Mesenchymal stem cell (in vitro differentiated cells and primary cell): ENCODE measurements at regions not wholly inside any gene's neighbourhood (a gene's known extent, or its start where the extent isn't known, plus 50 kb on each side); places are given as distances from the start of the nearest gene placed in this dataset.
"Not testable (repeated sequence)": the region's sequence is repeated elsewhere in the genome, so short reads cannot be mapped to it uniquely, and the experiment has no call there.

Source experiments
- DNase-seq: peaks from one replicate; pipeline ENCODE4 v3.0.0-alpha.2; 2013
- H2AFZ ChIP-seq: one replicate; pipeline ENCODE4 v1.6.1; 2013; ENCODE audit warnings: low read depth, mild to moderate bottlenecking, control low read depth, inconsistent platforms, low read length, moderate library complexity
- H2AK5ac ChIP-seq: 2 replicates; pipeline ENCODE4 v1.6.1; 2013; ENCODE audit warnings: low read length, moderate library complexity, mild to moderate bottlenecking, inconsistent platforms; ENCODE audit not compliant: severe bottlenecking
- H2BK120ac ChIP-seq: one replicate; pipeline ENCODE4 v1.6.1; 2013; ENCODE audit warnings: low read depth, mild to moderate bottlenecking, inconsistent platforms, low read length, moderate library complexity
- H2BK12ac ChIP-seq, 2 experiments: one replicate each; pipeline ENCODE4 v1.6.1; 2013; ENCODE audit warnings: inconsistent platforms in 2 of 2, low read length in 2 of 2, mild to moderate bottlenecking in 2 of 2, moderate library complexity in 2 of 2, control low read depth in 1 of 2
- H2BK15ac ChIP-seq: one replicate; pipeline ENCODE4 v1.6.1; 2013; ENCODE audit warnings: mild to moderate bottlenecking, low read depth, inconsistent platforms; ENCODE audit not compliant: poor library complexity, severe bottlenecking
- H2BK5ac ChIP-seq: 2 replicates; pipeline ENCODE4 v1.6.1; 2013; ENCODE audit warnings: low read depth, mild to moderate bottlenecking, low read length, control low read depth, inconsistent platforms; ENCODE audit not compliant: poor library complexity, severe bottlenecking
- H3K14ac ChIP-seq, 2 experiments: one replicate each; pipeline ENCODE4 v1.6.1; 2013; ENCODE audit warnings: inconsistent platforms in 2 of 2, low read length in 2 of 2, control low read depth in 1 of 2, mild to moderate bottlenecking in 1 of 2, moderate library complexity in 1 of 2
- H3K18ac ChIP-seq, 2 experiments: one replicate each; pipeline ENCODE4 v1.6.1; 2013; ENCODE audit warnings: inconsistent platforms in 2 of 2, low read length in 2 of 2, control low read depth in 1 of 2, low read depth in 1 of 2, mild to moderate bottlenecking in 1 of 2
- H3K23ac ChIP-seq, 2 experiments: one replicate each; pipeline ENCODE4 v1.6.1; 2013; ENCODE audit warnings: inconsistent platforms in 2 of 2, low read length in 2 of 2, mild to moderate bottlenecking in 2 of 2, moderate library complexity in 2 of 2, control low read depth in 1 of 2
- H3K27ac ChIP-seq: 2 replicates; pipeline ENCODE4 v1.5.1; 2013; ENCODE audit warnings: mild to moderate bottlenecking, moderate library complexity, low read length, control low read depth, inconsistent platforms; ENCODE audit not compliant: poor library complexity, severe bottlenecking
- H3K27me3 ChIP-seq, 2 experiments: 2 replicates each; pipeline versions ENCODE4 v1.6.1 to v1.7.0; 2013; ENCODE audit warnings: low read length in 2 of 2, mild to moderate bottlenecking in 2 of 2, moderate library complexity in 2 of 2, control low read depth in 1 of 2, inconsistent platforms in 1 of 2; ENCODE audit not compliant: control insufficient read depth in 1 of 2, insufficient read depth in 1 of 2
- H3K36me3 ChIP-seq, 2 experiments: 2 replicates each; pipeline versions ENCODE4 v1.6.1 to v1.7.0; 2013; ENCODE audit warnings: low read length in 2 of 2, control low read depth in 1 of 2, inconsistent platforms in 1 of 2, low read depth in 1 of 2, mild to moderate bottlenecking in 1 of 2; ENCODE audit not compliant: insufficient read depth in 2 of 2, control insufficient read depth in 1 of 2
- H3K4ac ChIP-seq, 2 experiments: one replicate each; pipeline ENCODE4 v1.6.1; 2013; ENCODE audit warnings: inconsistent platforms in 2 of 2, low read length in 2 of 2, mild to moderate bottlenecking in 2 of 2, moderate library complexity in 2 of 2, control low read depth in 1 of 2, low read depth in 1 of 2
- H3K4me1 ChIP-seq: 2 replicates; pipeline ENCODE4 v1.6.1; 2013; ENCODE audit warnings: low read depth, low read length, control low read depth; ENCODE audit not compliant: control insufficient read depth, insufficient read depth
- H3K4me2 ChIP-seq: 2 replicates; pipeline ENCODE4 v1.6.1; 2013; ENCODE audit warnings: low read length, mild to moderate bottlenecking, inconsistent platforms; ENCODE audit not compliant: poor library complexity, severe bottlenecking
- H3K4me3 ChIP-seq, 2 experiments: 2 replicates each; pipeline versions ENCODE4 v1.5.1 to v1.7.0; 2013; ENCODE audit warnings: low read length in 2 of 2, mild to moderate bottlenecking in 2 of 2, control low read depth in 1 of 2, low read depth in 1 of 2; ENCODE audit not compliant: insufficient read depth in 1 of 2
- H3K79me1 ChIP-seq: replicated peaks from 2 replicates; pipeline ENCODE4 v1.6.1; 2013; ENCODE audit warnings: mild to moderate bottlenecking, control low read depth, low read length, inconsistent platforms; ENCODE audit not compliant: poor library complexity, severe bottlenecking
- H3K9ac ChIP-seq: 2 replicates; pipeline ENCODE4 v1.7.0; 2013; ENCODE audit warnings: mild to moderate bottlenecking, low read length, moderate library complexity
- H3K9me3 ChIP-seq: 2 replicates; pipeline ENCODE4 v1.7.0; 2013; ENCODE audit warnings: mild to moderate bottlenecking, low read length; ENCODE audit not compliant: control insufficient read depth
- H4K8ac ChIP-seq: one replicate; pipeline ENCODE4 v1.6.1; 2013; ENCODE audit warnings: inconsistent platforms, mild to moderate bottlenecking, low read length, moderate library complexity
- H4K91ac ChIP-seq: one replicate; pipeline ENCODE4 v1.6.1; 2013; ENCODE audit warnings: mild to moderate bottlenecking, low read length, inconsistent platforms
- WGBS: methylation state at CpG from one replicate; pipeline ENCODE4 v1.1.7; 2013; ENCODE audit warnings: mixed read lengths; 5-methylcytosine and 5-hydroxymethylcytosine counted together

DNA sequence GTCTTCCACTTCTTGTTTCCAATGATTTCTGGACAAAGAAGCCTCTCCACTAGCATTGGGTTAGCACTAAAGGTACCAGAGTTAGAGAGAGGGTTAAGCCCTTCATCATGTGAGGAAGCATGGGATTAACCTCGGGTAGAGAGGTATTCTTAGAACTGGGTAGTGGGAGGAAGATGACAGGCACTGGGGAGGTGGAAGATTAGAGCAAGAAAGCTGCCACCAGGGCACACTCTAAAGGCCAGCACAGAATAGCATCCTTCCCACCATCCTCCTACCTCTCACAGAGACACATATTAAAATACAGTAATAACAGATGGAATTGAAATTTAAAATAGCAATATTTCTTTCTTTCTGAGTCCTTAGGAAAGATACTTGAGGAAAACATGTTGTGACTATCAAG, 84.5 kb upstream of the PCDH20 start:
- H3K36me3 ChIP-seq: no peaks in the 10 kb centered on the region
- H3K4me1 ChIP-seq: no peaks in the 10 kb centered on the region
- DNase-seq: no peak
- H3K9me3 ChIP-seq: no peaks in the 10 kb centered on the region
- H3K27ac ChIP-seq: no peak overlapping the region
- H2AK5ac ChIP-seq: no peak overlapping the region
- no peak overlapping the region for H2BK120ac ChIP-seq
- no peaks in the 10 kb centered on the region for H3K27me3 ChIP-seq
- H2BK12ac ChIP-seq: no peak overlapping the region
- WGBS: no CpG with 5 or more reads among the region's 1 CpG
- H3K4me3 ChIP-seq: no peak overlapping the region
- no peak overlapping the region for H2BK5ac ChIP-seq
- H3K14ac ChIP-seq: no peak overlapping the region
- H3K18ac ChIP-seq: no peak overlapping the region
- H4K8ac ChIP-seq: no peak overlapping the region
- no peak overlapping the region for H3K23ac ChIP-seq
- no peak overlapping the region for H3K4me2 ChIP-seq
- no peaks in the 10 kb centered on the region for H3K79me1 ChIP-seq
- no peak overlapping the region for H3K4ac ChIP-seq
- H2BK15ac ChIP-seq: no peak overlapping the region
- no peak overlapping the region for H2AFZ ChIP-seq
- H4K91ac ChIP-seq: no peak overlapping the region
- H3K9ac ChIP-seq: no peak overlapping the region

DNA sequence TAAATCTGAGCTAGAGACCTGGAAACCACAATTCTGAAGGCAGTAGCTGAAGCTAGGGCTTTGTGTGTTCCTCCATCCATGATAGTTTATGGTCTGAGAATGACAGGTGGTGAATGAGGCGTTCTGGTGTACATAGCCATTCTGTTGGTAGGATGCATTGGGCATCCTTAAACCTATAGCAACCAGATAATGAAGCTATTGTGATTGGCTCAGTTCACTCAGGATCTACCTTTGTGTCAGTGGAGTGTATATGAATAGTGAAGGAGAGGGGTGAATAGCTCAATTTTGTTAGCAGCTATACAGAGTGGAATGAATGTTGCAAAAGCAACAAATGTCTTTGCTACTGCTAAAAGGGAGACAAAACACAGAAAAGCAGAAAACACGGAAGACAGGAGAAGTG, 80.0 kb upstream of the PCDH20 start:
- no peak overlapping the region for H4K91ac ChIP-seq
- 71% methylated on average over 1 of the region's 2 CpGs for WGBS
- no peaks in the 10 kb centered on the region for H3K27me3 ChIP-seq
- no peak overlapping the region for H3K14ac ChIP-seq
- H3K9me3 ChIP-seq: no peaks in the 10 kb centered on the region
- no peak for DNase-seq
- no peak overlapping the region for H2BK5ac ChIP-seq
- H2BK120ac ChIP-seq: no peak overlapping the region
- H3K23ac ChIP-seq: no peak overlapping the region
- H3K4me1 ChIP-seq: no peaks in the 10 kb centered on the region
- no peak overlapping the region for H2AK5ac ChIP-seq
- H3K4ac ChIP-seq: no peak overlapping the region
- no peak overlapping the region for H2AFZ ChIP-seq
- H3K79me1 ChIP-seq: no peaks in the 10 kb centered on the region
- no peak overlapping the region for H4K8ac ChIP-seq
- no peak overlapping the region for H2BK15ac ChIP-seq
- H3K36me3 ChIP-seq: no peaks in the 10 kb centered on the region
- no peak overlapping the region for H3K27ac ChIP-seq
- no peak overlapping the region for H2BK12ac ChIP-seq
- H3K9ac ChIP-seq: no peak overlapping the region
- H3K18ac ChIP-seq: no peak overlapping the region
- no peak overlapping the region for H3K4me3 ChIP-seq
- H3K4me2 ChIP-seq: no peak overlapping the region

DNA sequence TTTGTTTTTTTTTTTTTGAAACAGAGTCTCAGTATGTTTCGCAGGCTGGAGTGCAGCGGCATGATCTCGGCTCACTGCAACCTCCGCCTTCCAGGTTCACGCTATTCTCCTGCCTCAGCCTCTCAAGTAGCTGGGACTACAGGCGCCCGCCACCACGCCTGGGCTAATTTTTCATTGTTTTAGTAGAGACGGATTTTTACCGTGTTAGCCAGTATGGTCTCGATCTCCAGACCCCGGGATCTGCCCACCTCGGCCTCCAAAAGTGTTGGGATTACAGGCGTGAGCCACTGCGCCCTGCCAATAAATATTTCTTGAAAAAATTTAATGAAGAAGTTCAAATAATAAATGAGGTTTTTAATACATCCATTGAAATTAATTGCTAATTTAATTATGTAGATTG, 77.9 kb upstream of the PCDH20 start:
- H3K9me3 ChIP-seq, H3K18ac ChIP-seq, H3K36me3 ChIP-seq, H2BK120ac ChIP-seq, H3K27me3 ChIP-seq, H3K27ac ChIP-seq, H3K79me1 ChIP-seq, H2AFZ ChIP-seq, H2BK15ac ChIP-seq, H2AK5ac ChIP-seq, H3K14ac ChIP-seq, H2BK5ac ChIP-seq, H3K9ac ChIP-seq, H3K4me2 ChIP-seq, H3K4me3 ChIP-seq, H3K4ac ChIP-seq, H3K4me1 ChIP-seq, H2BK12ac ChIP-seq, H4K91ac ChIP-seq, H3K23ac ChIP-seq, H4K8ac ChIP-seq, DNase-seq: not testable (repeated sequence)
- 96% methylated on average over 13 of the region's 15 CpGs for WGBS

DNA sequence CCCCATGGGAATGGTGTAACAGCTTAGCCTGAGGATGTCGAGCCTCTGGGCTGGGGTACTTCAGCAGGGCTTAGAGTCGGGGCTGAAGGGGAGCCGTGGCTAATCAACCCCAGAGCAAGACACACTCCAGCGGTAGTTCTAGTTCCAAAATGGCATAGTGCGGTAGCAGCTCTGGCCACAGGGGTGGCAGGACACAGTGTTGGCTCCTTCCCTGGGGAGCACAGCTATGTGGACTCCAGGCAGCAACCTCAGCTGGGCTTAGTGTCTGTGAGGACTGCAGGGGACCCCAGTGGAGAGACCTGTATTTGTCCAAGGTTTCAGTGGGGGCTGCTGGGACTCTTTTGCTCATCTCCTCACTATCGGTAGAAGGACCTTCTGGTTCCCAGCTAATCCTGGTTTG, 70.8 kb upstream of the PCDH20 start:
- no peak overlapping the region for H3K27ac ChIP-seq
- H3K4me1 ChIP-seq: no peaks in the 10 kb centered on the region
- no peak for DNase-seq
- no peak overlapping the region for H4K91ac ChIP-seq
- no peak overlapping the region for H3K9ac ChIP-seq
- no peak overlapping the region for H2AK5ac ChIP-seq
- H3K4me2 ChIP-seq: no peak overlapping the region
- H3K79me1 ChIP-seq: no peaks in the 10 kb centered on the region
- H3K14ac ChIP-seq: no peak overlapping the region
- no peak overlapping the region for H3K23ac ChIP-seq
- H2AFZ ChIP-seq: no peak overlapping the region
- H4K8ac ChIP-seq: no peak overlapping the region
- H3K27me3 ChIP-seq: no peaks in the 10 kb centered on the region
- no peak overlapping the region for H2BK120ac ChIP-seq
- no peak overlapping the region for H2BK15ac ChIP-seq
- no peaks in the 10 kb centered on the region for H3K9me3 ChIP-seq
- no peak overlapping the region for H3K18ac ChIP-seq
- no peaks in the 10 kb centered on the region for H3K36me3 ChIP-seq
- 73% methylated on average over 6 of the region's 6 CpGs for WGBS
- H2BK5ac ChIP-seq: no peak overlapping the region
- no peak overlapping the region for H3K4ac ChIP-seq
- H2BK12ac ChIP-seq: no peak overlapping the region
- no peak overlapping the region for H3K4me3 ChIP-seq
